DND-41 (cell line): ENCODE measurements at regions not wholly inside any gene's neighbourhood (a gene's known extent, or its start where the extent isn't known, plus 50 kb on each side); places are given as distances from the start of the nearest gene placed in this dataset.

Source experiments
- ATAC-seq: fragments of 200-7000 bp; cut with Tn5 transposase; 3 replicates; pipeline ENCODE4 v1.9.1; 2021; ENCODE audit warnings: low read depth; ENCODE audit not compliant: insufficient read depth
- DNase-seq: peaks from one replicate; pipeline ENCODE4 v3.0.0-alpha.2; 2020
- H2AFZ ChIP-seq: 2 replicates; pipeline ENCODE4 v1.6.0; 2012; ENCODE audit warnings: low read depth, low read length
- H3K27ac ChIP-seq: 2 replicates; pipeline ENCODE4 v1.5.1; 2012; ENCODE audit warnings: low read length, inconsistent platforms
- H3K27me3 ChIP-seq: fragments of 200-600 bp; sonication (generic); 2 replicates; pipeline ENCODE4 v1.6.0; 2012; ENCODE audit warnings: low read length, mild to moderate bottlenecking, inconsistent platforms; ENCODE audit not compliant: insufficient read depth, poor library complexity
- H3K36me3 ChIP-seq: 2 replicates; pipeline ENCODE4 v1.5.1; 2012; ENCODE audit warnings: low read length, inconsistent platforms; ENCODE audit not compliant: insufficient read depth
- H3K4me1 ChIP-seq: 2 replicates; pipeline ENCODE4 v1.5.1; 2012; ENCODE audit warnings: mild to moderate bottlenecking, low read length; ENCODE audit not compliant: insufficient read depth
- H3K4me2 ChIP-seq: 2 replicates; pipeline ENCODE4 v1.6.0; 2012; ENCODE audit warnings: mild to moderate bottlenecking, moderate library complexity, low read length, inconsistent platforms; ENCODE audit not compliant: insufficient read depth
- H3K4me3 ChIP-seq, 2 experiments: fragments of 200-600 bp in 1 of 2; shearing (Covaris generic) in 1 of 2; 2 replicates each; pipeline ENCODE4 v1.5.1; 2012 to 2016; ENCODE audit warnings: inconsistent platforms in 2 of 2, low read length in 2 of 2, mild to moderate bottlenecking in 2 of 2, low read depth in 1 of 2, moderate library complexity in 1 of 2
- H3K79me2 ChIP-seq: 2 replicates; pipeline ENCODE4 v1.6.0; 2012; ENCODE audit warnings: low read length, inconsistent platforms; ENCODE audit not compliant: insufficient read depth
- H3K9ac ChIP-seq: 2 replicates; pipeline ENCODE4 v1.6.0; 2012; ENCODE audit warnings: low read depth, mild to moderate bottlenecking, inconsistent platforms, low read length, moderate library complexity
- H3K9me3 ChIP-seq: 2 replicates; pipeline ENCODE4 v1.5.1; 2012; ENCODE audit warnings: low read length, moderate library complexity, mild to moderate bottlenecking, inconsistent platforms; ENCODE audit not compliant: insufficient read depth, severe bottlenecking
- H4K20me1 ChIP-seq: 2 replicates; pipeline ENCODE4 v1.6.0; 2012; ENCODE audit warnings: low read length; ENCODE audit not compliant: insufficient read depth
- EZH2 ChIP-seq: IDR thresholded peaks from 3 replicates; pipeline ENCODE4 v1.6.1; 2012; ENCODE audit warnings: borderline replicate concordance, low read depth, mild to moderate bottlenecking, moderate library complexity, low read length, inconsistent platforms; ENCODE audit not compliant: severe bottlenecking
- TF ChIP-seq, protein P1 (sequence below): IDR thresholded peaks from 2 replicates; pipeline ENCODE4 v1.5.1; 2012; ENCODE audit warnings: borderline replicate concordance, low read length, moderate library complexity, mild to moderate bottlenecking; ENCODE audit not compliant: poor library complexity, severe bottlenecking; ENCODE audit errors: extremely low read depth

DNA sequence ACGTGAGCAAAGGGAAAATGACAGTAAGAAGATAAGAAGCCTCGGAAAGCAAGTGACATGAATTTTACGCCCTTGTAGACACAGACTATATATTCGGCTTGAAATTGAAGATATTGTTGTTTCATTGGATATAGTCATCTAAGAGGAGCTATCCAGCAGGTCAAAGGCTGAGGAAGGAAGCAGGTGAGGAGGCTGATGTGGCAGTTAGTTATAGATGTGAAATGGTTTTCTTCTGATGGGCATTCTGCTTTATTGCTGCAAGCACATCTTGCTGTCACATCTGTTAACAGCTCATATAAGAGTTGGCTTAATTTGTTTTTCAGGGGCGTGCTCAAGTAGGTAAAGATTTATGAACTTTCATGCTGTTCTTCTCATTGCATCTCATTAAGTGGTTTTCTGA lies 146.1 kb downstream of the KLF5 start:
- no peak overlapping the region for H3K27ac ChIP-seq
- TF ChIP-seq EZH2, result no peak
- TF ChIP-seq, protein P1, sequence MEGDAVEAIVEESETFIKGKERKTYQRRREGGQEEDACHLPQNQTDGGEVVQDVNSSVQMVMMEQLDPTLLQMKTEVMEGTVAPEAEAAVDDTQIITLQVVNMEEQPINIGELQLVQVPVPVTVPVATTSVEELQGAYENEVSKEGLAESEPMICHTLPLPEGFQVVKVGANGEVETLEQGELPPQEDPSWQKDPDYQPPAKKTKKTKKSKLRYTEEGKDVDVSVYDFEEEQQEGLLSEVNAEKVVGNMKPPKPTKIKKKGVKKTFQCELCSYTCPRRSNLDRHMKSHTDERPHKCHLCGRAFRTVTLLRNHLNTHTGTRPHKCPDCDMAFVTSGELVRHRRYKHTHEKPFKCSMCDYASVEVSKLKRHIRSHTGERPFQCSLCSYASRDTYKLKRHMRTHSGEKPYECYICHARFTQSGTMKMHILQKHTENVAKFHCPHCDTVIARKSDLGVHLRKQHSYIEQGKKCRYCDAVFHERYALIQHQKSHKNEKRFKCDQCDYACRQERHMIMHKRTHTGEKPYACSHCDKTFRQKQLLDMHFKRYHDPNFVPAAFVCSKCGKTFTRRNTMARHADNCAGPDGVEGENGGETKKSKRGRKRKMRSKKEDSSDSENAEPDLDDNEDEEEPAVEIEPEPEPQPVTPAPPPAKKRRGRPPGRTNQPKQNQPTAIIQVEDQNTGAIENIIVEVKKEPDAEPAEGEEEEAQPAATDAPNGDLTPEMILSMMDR, result no peak
- no peaks in the 10 kb centered on the region for H3K36me3 ChIP-seq
- ATAC-seq (no peak), DNase-seq (no peak)
- H4K20me1 ChIP-seq, result no peaks in the 10 kb centered on the region
- H3K4me3 ChIP-seq, result no peak overlapping the region
- no peaks in the 10 kb centered on the region for H3K4me1 ChIP-seq
- no peak overlapping the region for H2AFZ ChIP-seq
- no peaks in the 10 kb centered on the region for H3K79me2 ChIP-seq
- no peak overlapping the region for H3K9ac ChIP-seq
- H3K4me2 ChIP-seq, result no peak overlapping the region
- no peaks in the 10 kb centered on the region for H3K9me3 ChIP-seq
- no peaks in the 10 kb centered on the region for H3K27me3 ChIP-seq

DNA sequence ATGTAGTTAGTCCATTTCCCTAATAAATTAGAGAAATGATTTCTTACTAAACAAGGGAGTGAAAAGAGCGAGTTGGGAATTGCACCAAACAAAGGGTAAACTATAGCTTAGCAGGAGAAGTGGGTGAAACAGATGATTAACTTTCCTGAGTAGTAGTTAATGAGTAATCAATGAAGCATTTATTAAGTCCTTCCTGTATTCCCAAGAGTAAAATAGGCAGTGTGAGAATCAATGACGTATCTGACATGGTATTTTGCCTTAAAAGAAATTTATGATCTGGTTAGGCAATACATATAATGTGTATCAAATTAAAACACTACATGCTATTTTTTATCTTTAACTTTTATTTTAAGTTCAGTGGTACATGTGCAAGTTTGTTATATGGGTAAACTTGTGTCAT lies 142.8 kb downstream of the KLF5 start:
- no peak for TF ChIP-seq EZH2
- TF ChIP-seq, protein P1, result no peak
- Histone ChIP-seq H3K27ac (no peak overlapping the region), H2AFZ (no peak overlapping the region), H3K4me3 (no peak overlapping the region), H3K36me3 (no peaks in the 10 kb centered on the region), H3K79me2 (no peaks in the 10 kb centered on the region), H4K20me1 (no peaks in the 10 kb centered on the region), H3K9me3 (no peaks in the 10 kb centered on the region), H3K4me2 (no peak overlapping the region), H3K9ac (no peak overlapping the region), H3K4me1 (no peaks in the 10 kb centered on the region), H3K27me3 (no peaks in the 10 kb centered on the region)
- no peak for DNase-seq
- no peak for ATAC-seq

DNA sequence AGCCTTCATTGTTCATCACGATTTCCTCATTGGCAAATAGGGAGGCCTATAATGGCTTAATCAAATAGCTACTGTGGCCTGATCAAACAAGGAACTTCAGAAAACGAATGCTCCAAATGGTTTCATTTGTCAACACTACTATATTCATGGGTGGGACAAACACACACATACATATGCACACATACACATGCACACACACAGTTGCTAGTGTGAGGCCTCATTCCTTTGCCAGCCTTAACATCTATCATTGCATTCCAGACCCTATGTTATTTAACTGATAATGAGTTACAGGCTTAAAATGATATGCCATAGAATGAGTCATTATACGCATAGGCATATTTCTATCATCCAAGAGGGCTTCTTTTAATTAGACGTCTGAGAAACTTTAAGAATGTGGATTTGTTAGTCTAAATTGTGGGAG lies 140.2 kb downstream of the KLF5 start:
- ATAC-seq, result no peak
- H3K79me2 ChIP-seq, result no peaks in the 10 kb centered on the region
- H3K4me1 ChIP-seq, result no peaks in the 10 kb centered on the region
- H3K9me3 ChIP-seq, result no peaks in the 10 kb centered on the region
- no peak overlapping the region for H3K4me2 ChIP-seq
- H3K36me3 ChIP-seq, result no peaks in the 10 kb centered on the region
- no peak for DNase-seq
- H3K4me3 ChIP-seq, result no peak overlapping the region
- TF ChIP-seq, protein P1, result no peak
- TF ChIP-seq EZH2, result no peak
- no peaks in the 10 kb centered on the region for H4K20me1 ChIP-seq
- no peak overlapping the region for H3K9ac ChIP-seq
- H2AFZ ChIP-seq, result no peak overlapping the region
- H3K27ac ChIP-seq, result no peak overlapping the region
- H3K27me3 ChIP-seq, result no peaks in the 10 kb centered on the region

DNA sequence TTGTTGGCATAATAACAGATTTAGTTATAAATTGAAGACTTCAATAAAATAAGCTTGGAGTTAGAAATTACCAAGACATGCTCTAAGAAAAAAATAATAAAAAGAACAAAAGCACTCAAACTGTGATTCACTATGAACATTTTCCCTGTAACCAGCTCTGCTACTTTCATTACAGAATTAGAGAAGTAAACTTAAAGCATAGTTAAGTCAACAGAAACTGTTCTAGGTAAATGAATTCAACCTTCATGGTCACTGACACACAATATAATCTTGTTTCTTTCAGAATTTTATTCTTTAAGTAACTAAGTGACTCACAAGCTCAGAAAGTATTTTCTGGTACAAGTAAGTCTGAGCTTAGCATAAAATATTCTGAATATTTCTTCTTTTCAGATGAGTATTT lies 136.3 kb downstream of the KLF5 start:
- Histone ChIP-seq H3K79me2 (no peaks in the 10 kb centered on the region), H3K4me2 (no peak overlapping the region), H3K9ac (no peak overlapping the region), H3K27ac (no peak overlapping the region), H2AFZ (no peak overlapping the region), H4K20me1 (no peaks in the 10 kb centered on the region), H3K27me3 (no peaks in the 10 kb centered on the region), H3K36me3 (no peaks in the 10 kb centered on the region), H3K4me1 (no peaks in the 10 kb centered on the region; the same call in 1 of the 2 replicates), H3K9me3 (no peaks in the 10 kb centered on the region), H3K4me3 (no peak overlapping the region)
- no peak for ATAC-seq
- no peak for DNase-seq
- TF ChIP-seq EZH2, result no peak
- TF ChIP-seq, protein P1, result no peak
